ENCODE measurements at regions not wholly inside any gene's neighbourhood (a gene's known extent, or its start where the extent isn't known, plus 50 kb on each side); places are given as distances from the start of the nearest gene placed in this dataset.

DNA sequence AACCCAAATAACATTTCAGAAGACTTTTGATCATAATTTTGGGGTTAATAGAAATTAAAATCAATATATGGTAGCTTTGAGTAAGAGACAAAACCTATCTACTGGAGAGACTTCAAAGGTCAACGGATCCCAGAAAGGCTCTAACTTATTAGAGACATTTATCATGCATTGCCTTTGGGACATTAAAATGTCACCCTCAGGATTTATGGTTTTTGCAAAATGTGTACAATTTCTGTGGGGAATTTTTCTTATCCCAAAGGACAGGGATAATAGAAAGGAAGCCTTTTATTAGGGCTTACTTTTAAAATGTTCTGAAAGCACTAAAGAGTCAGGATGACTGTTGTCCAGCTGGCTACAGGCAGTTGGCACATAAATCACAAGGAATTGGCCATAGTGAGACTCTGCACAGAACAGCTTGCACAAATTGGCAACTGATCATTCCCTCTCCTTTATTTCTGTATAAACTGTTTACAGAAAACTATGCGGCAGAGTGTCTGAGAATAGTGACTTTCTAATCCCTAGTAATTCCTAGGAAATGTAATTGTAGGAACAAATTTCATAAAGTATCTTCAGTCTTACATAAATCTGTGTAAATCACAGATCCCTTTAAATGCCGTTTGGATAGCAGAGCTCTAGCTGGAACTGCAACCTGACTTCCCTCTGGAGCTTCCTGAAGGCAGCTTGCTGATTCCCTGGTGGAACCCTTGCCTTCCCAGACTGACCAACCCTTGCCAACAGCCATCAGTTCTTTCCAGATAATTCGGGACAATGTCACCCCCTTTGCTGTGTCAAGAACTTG, 201.1 kb upstream of the PREP start:
- intact Hi-C loops (cut with DNase I) = no loop called here
- no peak for DNase-seq

- peak; percentile 20 to 94 (median 61) for DNase-seq
- intact Hi-C loops (cut with DNase I) = no loop called here
Measured at GRCh38 chr6:105601541-105602236, 198.8 kb upstream of the PREP start.

- no peak for DNase-seq
- intact Hi-C loops (cut with DNase I) = no loop called here
Measured at GRCh38 chr6:105600336-105601260, 197.7 kb upstream of the PREP start.

DNA sequence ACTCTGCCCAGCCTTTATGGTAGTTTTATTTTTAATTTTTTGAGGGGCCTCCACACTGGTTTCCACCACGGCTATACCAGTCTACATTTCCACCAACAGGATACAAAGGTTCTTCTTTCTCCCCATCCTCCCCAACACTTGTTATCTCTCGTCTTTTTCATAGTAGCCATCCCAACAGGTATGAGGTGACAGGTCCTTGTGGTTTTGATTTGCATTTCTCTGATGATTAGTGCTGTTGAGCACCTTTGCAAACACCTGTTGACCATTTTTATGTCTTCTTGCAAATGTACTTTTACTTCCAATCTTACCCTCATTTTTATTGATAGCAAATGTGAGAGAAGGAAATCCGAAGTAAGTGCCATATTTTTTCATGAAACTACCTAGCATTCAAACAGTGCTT, 195.4 kb upstream of the PREP start:
- intact Hi-C loops (cut with DNase I) = loop anchor here (10.0 kb wide), 1 partner anchor 103 kb away; no protein-coding TSS in a partner anchor
- DNase-seq = no peak

GRCh38 chr6:105596284-105596755, 193.4 kb upstream of the PREP start:
- no peak for DNase-seq
- intact Hi-C loops (cut with DNase I) = loop anchor here (10.0 kb wide), 1 partner anchor 102 kb away; no protein-coding TSS in a partner anchor

GRCh38 chr6:105595829-105596228, 192.9 kb upstream of the PREP start:
- intact Hi-C loops (cut with DNase I) = loop anchor here (10.0 kb wide), 1 partner anchor 101 kb away; no protein-coding TSS in a partner anchor
- no peak for DNase-seq

GRCh38 chr6:105594821-105595220, 191.9 kb upstream of the PREP start:
- no peak for DNase-seq
- intact Hi-C loops (cut with DNase I) = loop anchor here (10.0 kb wide), 1 partner anchor 100 kb away; no protein-coding TSS in a partner anchor

GRCh38 chr6:105593805-105594671, 191.2 kb upstream of the PREP start:
- intact Hi-C loops (cut with DNase I) = loop anchor here (10.0 kb wide), 1 partner anchor 99 kb away; no protein-coding TSS in a partner anchor
- DNase-seq = no peak

- no peak for DNase-seq
- intact Hi-C loops (cut with DNase I) = loop anchor here (10.0 kb wide), 1 partner anchor 98 kb away; no protein-coding TSS in a partner anchor
Measured at GRCh38 chr6:105593056-105593690, 190.3 kb upstream of the PREP start.

GRCh38 chr6:105592329-105592728, 189.4 kb upstream of the PREP start:
- no peak for DNase-seq

DNA sequence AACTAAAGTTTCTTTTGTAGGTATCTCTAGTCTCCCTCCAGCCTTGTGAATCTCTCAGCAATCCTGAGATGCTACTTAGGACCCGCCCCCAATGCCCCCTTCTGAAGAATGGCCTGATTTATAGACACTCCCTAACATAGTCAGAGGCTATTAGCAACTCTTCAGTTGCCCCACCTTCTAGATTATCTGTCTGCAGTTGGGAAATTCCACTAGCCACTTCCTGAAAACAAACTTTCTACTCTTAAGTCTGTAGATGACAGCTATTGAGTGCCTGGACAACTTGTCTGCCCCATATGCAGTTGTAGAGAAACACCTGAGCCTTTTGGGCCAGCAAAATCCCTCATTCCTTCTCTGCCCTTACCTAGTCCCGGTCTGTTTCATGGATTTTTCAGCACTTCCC, 188.2 kb upstream of the PREP start:
- intact Hi-C loops (cut with DNase I) = loop anchor here (10.0 kb wide), 1 partner anchor 96 kb away; no protein-coding TSS in a partner anchor
- no peak for DNase-seq

More at GRCh38 chr6:105592329-105592728, 189.4 kb upstream of the PREP start:
- intact Hi-C loops (cut with DNase I) = loop anchor here (10.0 kb wide), 1 partner anchor 98 kb away; no protein-coding TSS in a partner anchor

- intact Hi-C loops (cut with DNase I) = no loop called here
- no peak for DNase-seq
Measured at GRCh38 chr6:105588123-105588710, 185.3 kb upstream of the PREP start.

DNA sequence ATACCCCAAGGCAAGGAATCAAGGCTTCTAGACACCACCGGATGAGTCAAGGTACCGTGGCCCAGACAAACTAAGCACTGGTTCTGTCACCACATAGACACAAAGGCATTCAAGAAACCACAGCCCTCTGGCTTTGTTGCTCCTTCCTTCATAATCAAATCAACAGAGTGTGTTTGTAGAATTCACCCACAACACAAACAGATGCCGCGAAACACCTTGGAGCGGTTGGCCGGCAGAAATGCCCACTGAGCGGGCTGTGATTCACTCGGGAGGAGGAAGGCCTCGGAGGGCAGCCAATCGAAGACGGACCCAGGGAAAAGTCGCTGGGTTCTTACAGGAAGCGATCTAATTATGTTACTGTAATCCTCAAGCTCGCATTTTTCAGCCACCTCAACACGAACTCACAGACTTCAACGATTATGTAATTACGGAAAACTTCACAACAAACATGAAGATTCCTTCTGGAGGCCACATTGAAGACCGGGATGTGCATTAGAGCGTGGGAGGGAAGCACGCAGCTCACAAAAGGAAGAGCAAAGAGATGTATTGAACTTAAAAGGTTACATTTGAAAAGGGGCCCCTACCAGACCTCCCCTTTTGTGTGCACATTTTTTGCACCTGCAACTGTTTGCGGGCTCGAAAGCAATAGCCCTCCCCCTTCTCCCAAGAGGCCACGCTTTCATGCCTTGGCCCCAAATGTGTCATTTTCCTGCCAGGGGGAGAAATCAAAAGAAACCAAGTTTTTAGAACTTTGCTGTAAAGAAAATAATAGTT, 184.7 kb upstream of the PREP start:
- intact Hi-C loops (cut with DNase I) = no loop called here
- DNase-seq = no peak

- no peak for DNase-seq
- intact Hi-C loops (cut with DNase I) = no loop called here
Measured at GRCh38 chr6:105578179-105578707, 175.4 kb upstream of the PREP start.

DNA sequence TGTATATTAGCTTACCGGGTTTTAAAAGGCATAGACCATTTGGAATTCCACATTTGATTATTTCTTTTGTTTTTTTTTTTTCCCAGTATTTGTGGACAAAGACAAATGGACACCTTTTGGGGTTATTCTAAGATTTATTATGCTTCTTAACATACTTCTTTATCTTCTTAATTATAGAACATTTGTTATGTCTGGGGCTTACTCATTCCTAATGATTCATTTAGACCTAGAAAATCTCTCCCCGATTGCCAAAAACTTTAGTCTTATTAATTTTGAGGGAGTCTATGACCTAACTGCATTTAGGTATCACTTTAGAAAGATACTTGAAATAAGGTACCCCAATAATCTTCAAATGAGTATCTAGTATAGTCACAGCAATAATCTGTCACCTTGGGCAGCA, 170.7 kb upstream of the PREP start:
- no peak for DNase-seq
- intact Hi-C loops (cut with DNase I) = no loop called here

GRCh38 chr6:105573138-105573537, 170.3 kb upstream of the PREP start:
- intact Hi-C loops (cut with DNase I) = no loop called here
- DNase-seq = no peak

GRCh38 chr6:105570416-105570815, 167.5 kb upstream of the PREP start:
- no peak for DNase-seq
- intact Hi-C loops (cut with DNase I) = no loop called here
